PC-9 (cell line): ENCODE measurements at regions not wholly inside any gene's neighbourhood (a gene's known extent, or its start where the extent isn't known, plus 50 kb on each side); places are given as distances from the start of the nearest gene placed in this dataset.

Experiments
- CTCF ChIP-seq: fragments of 200-600 bp; sonication (generic); conservative IDR thresholded peaks from 2 replicates; pipeline ENCODE4 v1.6.1; 2017; ENCODE audit warnings: mixed run types, antibody characterized with exemption, mild to moderate bottlenecking, moderate library complexity
- EZH2 ChIP-seq: fragments of 200-600 bp; sonication (generic); IDR thresholded peaks from 2 replicates; pipeline ENCODE4 v1.8.0; 2017; ENCODE audit warnings: antibody characterized with exemption, low read depth

GRCh38 chr6:86148586-86148985 lies 505.9 kb upstream of the SYNCRIP start:
- TF ChIP-seq CTCF (no peak), EZH2 (no peak)
